NOMO-1 treated with dmso at 0.1 percent for 144 hours (cell line): ENCODE measurements at regions not wholly inside any gene's neighbourhood (a gene's known extent, or its start where the extent isn't known, plus 50 kb on each side); places are given as distances from the start of the nearest gene placed in this dataset.
"Not testable (repeated sequence)": the region's sequence is repeated elsewhere in the genome, so short reads cannot be mapped to it uniquely, and the experiment has no call there.

Experiments used
- DNase-seq: peaks from one replicate; lab custom pipeline; 2025; ENCODE audit not compliant: unreplicated experiment; lab: John Stamatoyannopoulos, UW

- peak; percentile 90 for DNase-seq
These were observed 1721.5 kb upstream of the SEL1L start for GRCh38 chr14:83255015-83255726.

GRCh38 chr14:83255727-83256090 is 1722.1 kb upstream of the SEL1L start:
- DNase-seq = no peak

- DNase-seq = no peak
These were observed 1724.1 kb upstream of the SEL1L start for GRCh38 chr14:83257466-83258439.

GRCh38 chr14:83260751-83261150 is 1727.1 kb upstream of the SEL1L start:
- DNase-seq = peak; percentile 46

GRCh38 chr14:83269583-83269982 is 1735.9 kb upstream of the SEL1L start:
- no peak for DNase-seq

- DNase-seq = no peak
These were observed 1738.0 kb upstream of the SEL1L start for GRCh38 chr14:83271663-83272062.

GRCh38 chr14:83280719-83281118 is 1747.1 kb upstream of the SEL1L start:
- no peak for DNase-seq

GRCh38 chr14:83282706-83283105 is 1749.1 kb upstream of the SEL1L start:
- no peak for DNase-seq

GRCh38 chr14:83287300-83287699 is 1753.6 kb upstream of the SEL1L start:
- DNase-seq = no peak

- no peak for DNase-seq
These were observed 1755.7 kb upstream of the SEL1L start for GRCh38 chr14:83289390-83289789.

- DNase-seq = no peak
These were observed 1756.2 kb upstream of the SEL1L start for GRCh38 chr14:83289896-83290295.

- no peak for DNase-seq
These were observed 1756.8 kb upstream of the SEL1L start for GRCh38 chr14:83290447-83290846.

- DNase-seq = no peak
These were observed 1758.1 kb upstream of the SEL1L start for GRCh38 chr14:83291714-83292113.

GRCh38 chr14:83294941-83295340 is 1761.3 kb upstream of the SEL1L start:
- DNase-seq = no peak

- no peak for DNase-seq
These were observed 1763.7 kb upstream of the SEL1L start for GRCh38 chr14:83297361-83297760.

- DNase-seq = not testable (repeated sequence)
These were observed 1764.4 kb upstream of the SEL1L start for GRCh38 chr14:83298016-83298415.

- no peak for DNase-seq
These were observed 1766.9 kb upstream of the SEL1L start for GRCh38 chr14:83300476-83301064.

GRCh38 chr14:83301791-83302190 is 1768.1 kb upstream of the SEL1L start:
- DNase-seq = no peak

- no peak for DNase-seq
These were observed 1775.6 kb upstream of the SEL1L start for GRCh38 chr14:83309211-83309610.

GRCh38 chr14:83309833-83310232 is 1776.2 kb upstream of the SEL1L start:
- no peak for DNase-seq

- no peak for DNase-seq
These were observed 1778.9 kb upstream of the SEL1L start for GRCh38 chr14:83312511-83312910.

- DNase-seq = no peak
These were observed 1781.1 kb upstream of the SEL1L start for GRCh38 chr14:83314764-83315163.
